Left forelimb (tissue), 1 donor: ENCODE measurements at regions not wholly inside any gene's neighbourhood (a gene's known extent, or its start where the extent isn't known, plus 50 kb on each side); places are given as distances from the start of the nearest gene placed in this dataset.
"Not testable (repeated sequence)": the region's sequence is repeated elsewhere in the genome, so short reads cannot be mapped to it uniquely, and the experiment has no call there.

Source experiments
- DNase-seq: peaks from one replicate; pipeline ENCODE4 v3.0.0-alpha.2; 2018; ENCODE audit warnings: low spot score

- DNase-seq = no peak
Measured at GRCh38 chr3:163664466-163664865, 1413.8 kb downstream of the SI start.

- DNase-seq = no peak
Measured at GRCh38 chr3:163657088-163657487, 1421.2 kb downstream of the SI start.

GRCh38 chr3:163655021-163655420, 1423.3 kb downstream of the SI start:
- DNase-seq = no peak

DNA sequence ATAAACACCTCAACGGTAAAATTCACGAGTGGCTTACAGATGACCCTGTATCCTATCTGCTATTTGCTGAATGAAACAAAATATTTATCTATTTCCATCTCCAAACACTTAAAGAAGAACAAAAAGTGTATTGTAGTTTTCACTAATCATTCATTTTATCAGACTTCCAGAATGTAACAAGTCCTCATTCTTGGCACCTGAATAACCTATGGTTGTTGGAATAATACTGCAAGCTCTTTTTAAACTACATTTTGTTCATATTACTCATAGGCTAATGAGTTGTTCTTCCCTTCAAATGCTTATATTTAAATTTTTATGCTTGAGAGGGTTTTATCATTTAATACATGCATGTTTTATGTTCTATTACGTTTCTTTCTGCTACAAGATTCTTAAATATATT, 1434.1 kb downstream of the SI start:
- DNase-seq = no peak

GRCh38 chr3:163632722-163633121, 1445.6 kb downstream of the SI start:
- DNase-seq = no peak

GRCh38 chr3:163626753-163627152, 1451.5 kb downstream of the SI start:
- no peak for DNase-seq

GRCh38 chr3:163622384-163622783, 1455.9 kb downstream of the SI start:
- DNase-seq = no peak

- no peak for DNase-seq
Measured at GRCh38 chr3:163614886-163615285, 1463.4 kb downstream of the SI start.

DNA sequence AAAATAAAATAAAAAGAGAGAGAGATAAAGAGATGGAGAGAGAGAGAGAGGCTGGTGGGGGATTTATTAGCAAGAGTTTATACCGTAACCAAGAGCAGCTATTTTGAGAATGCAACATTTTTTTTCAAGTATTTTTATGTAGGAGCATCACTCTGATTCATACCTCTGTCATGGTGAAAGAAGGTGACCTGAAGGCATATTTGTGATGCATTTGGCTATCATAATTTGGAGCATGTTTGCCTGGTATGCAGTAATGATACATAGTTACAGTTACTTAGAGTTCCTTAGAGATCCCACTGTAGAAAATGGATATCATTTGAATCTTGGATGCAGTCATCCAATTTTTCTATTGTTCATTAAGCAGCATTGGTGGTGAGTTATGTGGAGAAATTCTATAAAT, 1472.4 kb downstream of the SI start:
- DNase-seq = no peak

DNA sequence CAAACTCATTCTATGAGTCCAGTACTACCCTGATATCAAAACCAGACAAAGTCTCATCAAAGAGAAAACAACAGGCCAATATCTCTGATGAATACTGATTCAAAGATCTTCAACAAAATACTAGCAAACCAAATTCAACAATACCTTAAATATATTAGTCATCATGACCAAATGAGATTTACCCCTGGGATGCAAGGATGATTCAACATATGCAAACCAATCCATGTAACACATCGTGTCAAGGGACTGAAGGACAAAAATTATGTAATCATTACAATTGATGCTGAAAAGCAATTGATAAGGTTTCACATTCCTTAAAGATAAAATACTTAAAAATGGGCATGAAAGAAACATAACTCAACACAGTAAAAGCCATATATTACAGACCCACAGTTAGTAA, 1476.9 kb downstream of the SI start:
- no peak for DNase-seq

DNA sequence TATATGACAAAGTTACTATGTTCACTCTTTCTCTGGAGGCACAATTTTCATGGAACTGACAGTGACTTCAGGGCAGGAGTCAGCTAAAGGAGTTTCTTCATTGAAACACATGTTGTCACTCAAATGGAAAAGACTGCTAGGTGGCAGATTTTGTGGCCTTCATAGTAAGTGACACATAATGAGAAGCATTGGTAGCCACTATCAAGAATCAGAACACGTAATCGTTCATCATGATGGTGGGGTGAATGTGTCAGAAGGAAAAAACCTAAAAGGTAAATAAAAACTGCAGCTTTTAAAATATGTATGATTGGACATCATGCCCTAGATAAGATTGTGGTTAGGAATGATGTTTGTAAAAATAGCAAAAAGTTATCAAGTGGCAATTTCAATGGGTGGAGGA, 1491.0 kb downstream of the SI start:
- no peak for DNase-seq

DNA sequence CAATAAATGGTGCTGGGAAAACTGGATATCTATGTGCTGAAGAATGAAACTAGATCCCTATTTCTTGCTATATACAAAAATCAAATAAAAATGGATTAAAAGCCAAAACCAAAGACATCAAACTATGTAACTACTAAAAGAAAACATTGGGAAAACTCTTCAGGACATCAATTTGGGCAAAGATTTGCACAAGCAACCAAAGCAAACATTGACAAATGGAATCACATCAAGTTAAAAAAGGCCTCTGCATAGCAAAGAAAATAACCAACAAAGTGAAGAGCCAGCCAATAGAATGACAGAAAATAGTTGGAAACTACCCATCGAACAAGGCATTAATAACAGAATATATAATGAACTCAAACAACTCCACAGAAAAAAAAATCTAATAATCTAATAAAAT, 1495.3 kb downstream of the SI start:
- DNase-seq = no peak

- DNase-seq = no peak
Measured at GRCh38 chr3:163577271-163577670, 1501.0 kb downstream of the SI start.

DNA sequence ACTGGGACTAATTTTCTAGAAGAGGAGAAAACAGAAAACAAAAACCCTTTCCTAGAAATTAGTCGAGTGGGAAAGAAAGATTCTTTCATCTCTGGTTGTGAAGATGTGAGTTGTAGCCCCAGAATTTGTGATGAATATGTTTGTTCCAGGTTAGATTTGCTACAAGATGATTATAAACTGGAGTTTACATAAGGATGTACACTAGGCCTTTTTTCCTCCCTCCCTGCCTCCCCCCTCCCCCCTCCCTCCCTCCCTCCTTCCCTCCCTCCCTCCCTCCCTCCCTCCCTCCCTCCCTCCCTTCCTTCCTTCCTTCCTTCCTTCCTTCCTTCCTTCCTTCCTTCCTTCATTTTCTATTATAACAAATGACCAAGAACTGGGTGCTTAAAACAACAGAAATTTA, 1502.0 kb downstream of the SI start:
- DNase-seq = no peak

DNA sequence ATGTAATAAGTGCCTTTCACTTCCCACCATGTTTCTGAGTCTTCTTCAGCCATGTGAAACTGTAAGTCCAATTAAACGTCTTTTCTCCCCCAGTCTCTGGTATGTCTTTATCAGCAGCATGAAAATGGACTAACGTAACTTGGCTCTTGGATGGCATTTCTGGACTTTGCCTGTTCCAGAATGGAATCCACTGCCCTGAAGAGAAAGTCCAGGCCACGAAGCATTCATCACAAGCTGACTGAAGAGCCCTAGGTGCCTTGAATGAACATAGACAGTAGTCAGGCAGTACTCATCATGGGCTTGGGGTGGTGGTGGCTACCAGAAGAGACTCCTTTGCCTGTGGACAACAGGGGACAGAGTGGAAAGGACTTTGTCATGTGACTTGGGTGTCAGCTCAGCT, 1505.0 kb downstream of the SI start:
- DNase-seq = no peak

GRCh38 chr3:163572856-163573255, 1505.4 kb downstream of the SI start:
- no peak for DNase-seq

GRCh38 chr3:163563485-163563884, 1514.8 kb downstream of the SI start:
- no peak for DNase-seq

DNA sequence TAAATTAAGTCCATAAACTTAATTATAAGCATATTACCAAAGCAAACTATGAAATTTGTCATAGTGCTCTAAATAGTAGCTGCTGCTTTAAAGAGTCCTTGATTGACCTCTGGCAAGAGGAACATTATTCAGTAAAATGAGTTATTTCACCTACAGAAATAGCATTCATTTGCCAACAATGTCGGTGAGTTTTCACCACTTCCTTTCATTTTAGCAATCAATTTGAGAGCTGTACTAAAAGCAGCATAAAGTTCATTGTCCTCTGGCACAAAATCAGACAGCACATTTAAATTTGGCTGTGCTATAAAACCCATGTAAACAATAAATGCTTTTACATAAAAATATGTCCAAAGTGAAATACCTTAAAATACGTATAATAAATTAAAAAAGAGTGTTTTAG, 1515.7 kb downstream of the SI start:
- DNase-seq = no peak

- no peak for DNase-seq
Measured at GRCh38 chr3:163561151-163561550, 1517.1 kb downstream of the SI start.

DNA sequence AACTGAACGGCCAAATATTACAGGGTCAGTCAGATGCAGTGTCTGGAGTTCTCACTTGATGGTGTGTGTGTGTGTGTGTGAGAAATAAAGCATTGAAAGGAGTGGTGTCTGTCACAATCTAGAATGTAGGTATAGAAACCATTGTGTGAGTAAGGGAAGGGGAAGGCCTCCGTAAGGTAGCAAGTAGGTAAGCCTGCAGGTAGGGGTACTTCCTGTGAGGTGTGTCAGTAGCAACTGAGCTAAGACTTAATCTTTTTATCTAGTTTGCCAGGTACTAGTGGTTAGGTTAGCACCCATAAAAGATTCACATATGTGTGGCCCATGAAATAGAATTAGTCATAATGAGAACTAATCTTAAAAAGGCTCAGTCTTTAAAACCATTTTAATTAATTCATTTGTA, 1517.8 kb downstream of the SI start:
- no peak for DNase-seq

GRCh38 chr3:163556813-163557523, 1521.3 kb downstream of the SI start:
- DNase-seq = no peak

DNA sequence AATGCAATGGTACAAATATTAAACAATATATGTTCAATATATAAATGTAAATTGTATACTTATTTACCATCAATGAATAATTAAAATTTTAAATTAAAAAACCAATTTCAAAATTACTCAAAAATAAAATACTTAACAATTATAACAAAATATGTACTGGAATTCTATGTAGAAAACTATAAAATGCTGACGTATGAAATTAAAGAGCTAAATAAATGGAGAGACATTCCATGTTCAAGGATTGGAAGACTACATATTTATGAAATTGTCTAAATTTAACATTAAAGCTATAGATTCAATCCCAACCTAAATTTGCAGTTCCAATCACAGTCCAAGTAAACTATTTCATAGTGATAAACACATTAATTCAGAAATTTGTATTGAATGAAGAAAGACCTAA, 1522.4 kb downstream of the SI start:
- DNase-seq = no peak

DNA sequence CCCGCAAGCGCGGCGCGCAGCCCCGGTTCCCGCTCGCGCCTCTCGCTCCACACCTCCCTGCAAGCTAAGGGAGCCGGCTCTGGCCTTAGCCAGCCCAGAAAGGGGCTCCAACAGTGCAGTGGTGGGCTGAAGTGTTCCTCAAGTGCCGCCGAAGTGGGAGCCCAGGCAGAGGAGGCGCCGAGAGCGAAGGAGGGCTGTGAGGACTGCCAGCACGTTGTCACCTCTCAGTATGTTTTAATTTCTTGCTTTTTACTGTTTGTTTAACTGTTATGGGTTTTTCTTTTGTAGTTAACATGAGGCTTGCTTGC, 1525.7 kb downstream of the SI start:
- DNase-seq = no peak

DNA sequence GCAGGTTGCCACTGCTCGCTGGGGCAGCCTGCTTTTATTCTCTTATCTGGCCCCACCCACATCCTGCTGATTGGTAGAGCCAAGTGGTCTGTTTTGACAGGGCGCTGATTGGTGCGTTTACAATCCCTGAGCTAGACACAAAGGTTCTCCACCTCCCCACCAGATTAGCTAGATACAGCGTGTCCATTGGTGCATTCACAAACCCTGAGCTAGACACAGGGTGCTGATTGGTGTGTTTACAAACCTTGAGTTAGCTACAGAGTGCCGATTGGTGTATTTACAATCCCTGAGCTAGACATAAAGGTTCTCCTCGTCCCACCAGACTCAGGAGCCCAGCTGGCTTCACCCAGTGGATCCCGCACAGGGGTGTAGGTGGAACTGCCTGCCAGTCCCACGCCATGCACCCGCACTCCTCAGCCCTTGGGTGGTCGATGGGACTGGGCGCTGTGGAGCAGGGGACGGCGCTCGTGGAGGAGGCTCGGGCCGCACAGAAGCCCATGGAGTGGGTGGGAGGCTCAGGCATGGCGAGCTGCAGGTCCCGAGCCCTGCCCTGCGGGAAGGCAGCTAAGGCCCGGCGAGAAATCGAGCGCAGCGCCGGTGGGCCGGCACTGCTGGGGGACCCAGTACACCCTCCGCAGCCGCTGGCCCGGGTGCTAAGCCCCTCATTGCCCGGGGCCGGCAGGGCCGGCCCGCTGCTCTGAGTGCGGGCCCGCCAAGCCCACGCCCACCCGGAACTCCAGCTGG, 1526.2 kb downstream of the SI start:
- DNase-seq = not testable (repeated sequence)
